C4-2B (cell line): ENCODE measurements at regions not wholly inside any gene's neighbourhood (a gene's known extent, or its start where the extent isn't known, plus 50 kb on each side); places are given as distances from the start of the nearest gene placed in this dataset.
"Not testable (repeated sequence)": the region's sequence is repeated elsewhere in the genome, so short reads cannot be mapped to it uniquely, and the experiment has no call there.

Source experiments
- ZFX ChIP-seq: fragments of 450-650 bp; IDR thresholded peaks from 2 replicates; pipeline ENCODE4 v1.6.1; 2017
- TF ChIP-seq, protein P1 (sequence below): fragments of 450-650 bp; conservative IDR thresholded peaks from 2 replicates; pipeline ENCODE4 v1.5.1; 2017; ENCODE audit warnings: mild to moderate bottlenecking

DNA sequence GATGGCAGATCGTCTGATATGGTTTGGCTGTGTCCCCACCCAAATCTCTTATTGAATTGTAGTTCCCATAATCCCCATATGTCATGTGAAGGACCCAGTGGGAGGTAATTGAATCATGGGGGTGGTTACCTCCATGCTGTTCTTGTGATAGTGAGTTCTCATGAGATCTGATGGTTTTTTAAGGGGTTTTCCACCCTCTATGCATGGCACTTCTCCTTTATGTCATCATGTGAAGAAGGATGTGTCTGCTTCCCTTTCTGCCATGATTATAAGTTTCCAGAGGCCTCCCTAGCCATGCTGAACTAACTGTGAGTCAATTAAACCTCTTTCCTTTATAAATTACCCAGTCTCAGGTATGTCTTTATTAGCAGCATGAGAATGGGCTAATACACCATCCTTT lies 235.5 kb downstream of the RPAP3 start:
- TF ChIP-seq, protein P1, sequence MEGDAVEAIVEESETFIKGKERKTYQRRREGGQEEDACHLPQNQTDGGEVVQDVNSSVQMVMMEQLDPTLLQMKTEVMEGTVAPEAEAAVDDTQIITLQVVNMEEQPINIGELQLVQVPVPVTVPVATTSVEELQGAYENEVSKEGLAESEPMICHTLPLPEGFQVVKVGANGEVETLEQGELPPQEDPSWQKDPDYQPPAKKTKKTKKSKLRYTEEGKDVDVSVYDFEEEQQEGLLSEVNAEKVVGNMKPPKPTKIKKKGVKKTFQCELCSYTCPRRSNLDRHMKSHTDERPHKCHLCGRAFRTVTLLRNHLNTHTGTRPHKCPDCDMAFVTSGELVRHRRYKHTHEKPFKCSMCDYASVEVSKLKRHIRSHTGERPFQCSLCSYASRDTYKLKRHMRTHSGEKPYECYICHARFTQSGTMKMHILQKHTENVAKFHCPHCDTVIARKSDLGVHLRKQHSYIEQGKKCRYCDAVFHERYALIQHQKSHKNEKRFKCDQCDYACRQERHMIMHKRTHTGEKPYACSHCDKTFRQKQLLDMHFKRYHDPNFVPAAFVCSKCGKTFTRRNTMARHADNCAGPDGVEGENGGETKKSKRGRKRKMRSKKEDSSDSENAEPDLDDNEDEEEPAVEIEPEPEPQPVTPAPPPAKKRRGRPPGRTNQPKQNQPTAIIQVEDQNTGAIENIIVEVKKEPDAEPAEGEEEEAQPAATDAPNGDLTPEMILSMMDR = not testable (repeated sequence)
- TF ChIP-seq ZFX = not testable (repeated sequence)
